ENCODE measurements at regions not wholly inside any gene's neighbourhood (a gene's known extent, or its start where the extent isn't known, plus 50 kb on each side); places are given as distances from the start of the nearest gene placed in this dataset.

DNA sequence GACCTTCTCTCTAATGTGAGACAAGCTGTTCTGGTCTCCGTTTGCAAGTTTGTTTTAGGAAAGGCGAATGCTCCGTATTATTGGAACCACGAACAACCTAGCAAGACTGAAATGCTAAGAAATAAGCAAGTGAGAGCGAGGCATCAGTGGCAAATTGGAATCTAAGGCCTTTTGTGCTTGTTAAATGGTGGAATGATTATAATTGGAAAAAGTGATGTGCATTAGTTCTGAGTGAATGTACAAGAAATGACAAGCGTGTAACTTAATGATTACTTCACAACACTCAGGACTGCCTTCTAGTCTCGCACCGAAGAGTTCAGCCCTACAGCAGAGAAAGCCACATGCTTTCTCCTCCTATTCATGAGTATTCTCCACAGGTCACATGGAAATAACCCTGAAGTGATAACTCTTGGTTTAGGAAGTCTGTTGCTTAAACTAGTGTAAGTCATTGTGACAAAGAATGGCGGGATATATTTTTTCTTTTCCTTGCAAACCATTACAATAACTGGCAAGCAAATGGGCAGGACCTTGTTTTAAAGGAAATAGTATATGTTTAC is 392.2 kb upstream of the FIGN start:
- TF ChIP-seq, protein P1, sequence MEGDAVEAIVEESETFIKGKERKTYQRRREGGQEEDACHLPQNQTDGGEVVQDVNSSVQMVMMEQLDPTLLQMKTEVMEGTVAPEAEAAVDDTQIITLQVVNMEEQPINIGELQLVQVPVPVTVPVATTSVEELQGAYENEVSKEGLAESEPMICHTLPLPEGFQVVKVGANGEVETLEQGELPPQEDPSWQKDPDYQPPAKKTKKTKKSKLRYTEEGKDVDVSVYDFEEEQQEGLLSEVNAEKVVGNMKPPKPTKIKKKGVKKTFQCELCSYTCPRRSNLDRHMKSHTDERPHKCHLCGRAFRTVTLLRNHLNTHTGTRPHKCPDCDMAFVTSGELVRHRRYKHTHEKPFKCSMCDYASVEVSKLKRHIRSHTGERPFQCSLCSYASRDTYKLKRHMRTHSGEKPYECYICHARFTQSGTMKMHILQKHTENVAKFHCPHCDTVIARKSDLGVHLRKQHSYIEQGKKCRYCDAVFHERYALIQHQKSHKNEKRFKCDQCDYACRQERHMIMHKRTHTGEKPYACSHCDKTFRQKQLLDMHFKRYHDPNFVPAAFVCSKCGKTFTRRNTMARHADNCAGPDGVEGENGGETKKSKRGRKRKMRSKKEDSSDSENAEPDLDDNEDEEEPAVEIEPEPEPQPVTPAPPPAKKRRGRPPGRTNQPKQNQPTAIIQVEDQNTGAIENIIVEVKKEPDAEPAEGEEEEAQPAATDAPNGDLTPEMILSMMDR (IDR thresholded peaks at IDR 0.05): no peak
- ATAC-seq (ENCODE audit: low FRiP score): no peak
- DNase-seq (ENCODE audit: low spot score): no peak

DNA sequence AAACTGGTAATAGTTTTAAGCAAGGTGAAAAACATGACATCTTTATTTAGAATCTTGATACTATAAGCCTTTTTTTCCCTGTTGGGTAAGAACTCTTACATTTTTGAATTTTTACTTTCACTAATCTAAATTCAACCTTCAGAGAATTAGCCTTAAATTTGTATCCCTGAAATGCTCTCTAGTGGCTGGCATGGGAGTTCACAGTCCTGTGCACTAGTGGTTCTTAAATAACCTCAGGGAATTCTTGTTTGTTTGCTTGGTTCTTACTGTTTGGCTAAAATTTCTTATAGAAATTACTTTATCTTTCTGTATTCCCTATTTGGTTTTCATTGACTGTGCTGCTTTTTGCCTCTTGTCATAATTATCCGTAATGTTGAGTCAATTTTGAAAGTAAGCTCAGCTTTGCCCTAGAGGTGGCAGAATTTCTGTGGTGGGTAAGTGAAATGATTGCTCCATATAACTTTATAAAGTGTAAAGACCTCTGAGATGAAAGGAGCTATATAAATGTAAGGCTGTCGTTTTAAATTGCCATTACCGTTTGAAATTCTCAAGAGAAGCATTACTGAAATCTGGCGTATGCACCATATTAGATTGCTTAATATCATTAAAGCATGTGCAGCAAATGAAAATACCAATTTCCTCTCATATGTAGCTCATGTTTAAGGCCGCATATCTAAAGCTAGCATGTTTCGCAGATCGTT is 391.3 kb upstream of the FIGN start:
- ATAC-seq (ENCODE audit: low FRiP score) (no peak), DNase-seq (ENCODE audit: low spot score) (no peak)
- TF ChIP-seq, protein P1 (IDR thresholded peaks at IDR 0.05): no peak

DNA sequence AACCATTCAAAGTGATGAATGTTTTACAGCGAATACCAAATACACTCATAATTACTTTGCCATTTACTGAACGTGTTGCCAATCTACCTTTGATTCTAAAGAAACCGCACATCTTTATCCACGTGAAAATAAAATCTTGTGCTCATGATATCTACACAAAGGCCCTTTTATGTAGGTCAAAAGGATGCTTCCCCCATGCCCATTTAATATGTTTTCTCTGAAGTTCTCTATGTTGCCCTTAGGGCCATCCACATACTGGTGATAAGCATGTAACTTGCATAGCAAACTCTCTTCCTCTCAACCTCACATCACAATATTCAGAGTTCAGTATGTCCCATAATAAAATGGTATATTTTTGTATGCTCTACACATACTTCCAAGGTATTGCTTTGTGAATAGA is 380.0 kb upstream of the FIGN start:
- no peak for ATAC-seq (ENCODE audit: low FRiP score)
- DNase-seq (ENCODE audit: low spot score): no peak
- TF ChIP-seq, protein P1 (IDR thresholded peaks at IDR 0.05): no peak

DNA sequence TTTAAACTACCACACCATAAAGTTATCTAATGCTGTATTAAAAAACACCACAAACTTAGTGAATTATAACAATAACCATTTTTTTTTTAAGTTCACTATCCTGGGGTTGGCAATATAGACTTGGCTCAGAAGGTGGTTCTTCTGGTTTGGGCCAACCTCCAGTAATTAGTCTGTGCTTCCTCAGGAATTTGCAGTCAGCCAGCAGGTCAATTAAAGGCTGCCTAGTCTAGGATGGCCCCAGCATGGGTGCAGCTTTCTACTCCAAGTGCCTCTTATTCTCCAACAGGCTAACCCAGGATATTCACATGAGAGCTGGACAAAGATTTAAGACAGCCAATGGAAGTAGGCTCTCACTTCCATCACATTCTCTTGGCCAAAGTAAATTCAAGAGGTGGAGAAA is 379.1 kb upstream of the FIGN start:
- DNase-seq (ENCODE audit: low spot score) (no peak), ATAC-seq (ENCODE audit: low FRiP score) (no peak)
- TF ChIP-seq, protein P1 (IDR thresholded peaks at IDR 0.05): no peak

DNA sequence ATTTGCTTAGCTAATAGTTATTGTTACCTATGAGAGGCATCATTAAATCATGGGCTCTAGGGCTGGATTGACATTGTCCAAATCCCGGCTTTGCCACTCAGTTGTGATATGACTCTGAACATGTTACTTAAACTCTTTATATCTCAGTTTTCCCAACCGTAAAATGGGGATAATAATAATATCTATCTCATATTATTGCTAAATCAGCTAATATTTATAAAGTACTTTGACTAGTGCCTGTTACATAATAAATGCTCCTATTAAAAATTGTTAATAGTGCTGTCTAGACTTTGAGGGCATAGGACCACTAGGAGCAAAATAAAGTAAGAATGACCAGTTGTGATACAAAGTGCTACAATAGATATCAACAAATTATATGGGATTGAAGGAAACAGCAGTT is 376.3 kb upstream of the FIGN start:
- TF ChIP-seq, protein P1 (IDR thresholded peaks at IDR 0.05): no peak
- ATAC-seq (ENCODE audit: low FRiP score) (no peak), DNase-seq (ENCODE audit: low spot score) (no peak)

DNA sequence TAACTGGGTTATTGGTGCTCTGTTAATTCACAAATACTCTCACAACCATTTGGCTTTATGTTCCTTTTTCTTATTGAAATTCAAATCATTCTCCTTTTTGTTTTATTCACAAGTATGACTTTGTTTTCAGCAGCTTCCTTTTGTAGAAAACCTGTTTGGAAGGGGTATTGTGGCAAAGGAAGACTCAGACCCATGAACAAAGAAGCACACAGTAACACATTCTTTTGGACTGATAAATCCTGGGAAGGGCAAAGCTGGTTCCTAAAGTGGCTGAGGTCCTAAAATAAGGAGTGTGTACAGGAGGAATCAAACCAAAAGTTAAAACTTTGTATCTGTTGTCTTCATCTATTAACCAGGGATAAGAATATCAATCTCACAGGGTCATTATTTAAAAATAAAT is 374.7 kb upstream of the FIGN start:
- TF ChIP-seq, protein P1 (IDR thresholded peaks at IDR 0.05): no peak
- no peak for ATAC-seq (ENCODE audit: low FRiP score)
- no peak for DNase-seq (ENCODE audit: low spot score)

DNA sequence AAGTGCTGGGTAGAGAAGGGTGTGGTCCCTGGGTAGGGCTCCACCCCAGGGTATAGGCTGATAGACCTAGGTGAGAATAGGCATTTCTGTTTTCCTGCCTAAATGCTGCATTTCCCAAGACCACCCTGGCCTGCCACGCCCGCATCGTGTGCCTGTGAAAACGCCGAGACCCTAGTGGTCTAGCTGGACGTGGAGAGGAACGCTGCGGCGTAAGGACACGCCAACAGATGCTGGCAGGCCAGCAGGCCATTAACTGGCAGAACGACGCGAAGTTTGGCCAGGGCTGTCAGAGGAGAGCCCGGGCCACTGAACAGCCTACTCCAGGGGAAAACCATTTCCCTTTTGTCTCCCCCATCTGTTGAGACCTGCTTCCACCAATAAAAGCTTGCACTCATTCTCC is 373.2 kb upstream of the FIGN start:
- ATAC-seq (ENCODE audit: low FRiP score): no peak
- TF ChIP-seq, protein P1 (IDR thresholded peaks at IDR 0.05): no peak
- no peak for DNase-seq (ENCODE audit: low spot score)

Data from omental fat pad (tissue), 3 donors.